ENCODE measurements at regions not wholly inside any gene's neighbourhood (a gene's known extent, or its start where the extent isn't known, plus 50 kb on each side); places are given as distances from the start of the nearest gene placed in this dataset.

DNA sequence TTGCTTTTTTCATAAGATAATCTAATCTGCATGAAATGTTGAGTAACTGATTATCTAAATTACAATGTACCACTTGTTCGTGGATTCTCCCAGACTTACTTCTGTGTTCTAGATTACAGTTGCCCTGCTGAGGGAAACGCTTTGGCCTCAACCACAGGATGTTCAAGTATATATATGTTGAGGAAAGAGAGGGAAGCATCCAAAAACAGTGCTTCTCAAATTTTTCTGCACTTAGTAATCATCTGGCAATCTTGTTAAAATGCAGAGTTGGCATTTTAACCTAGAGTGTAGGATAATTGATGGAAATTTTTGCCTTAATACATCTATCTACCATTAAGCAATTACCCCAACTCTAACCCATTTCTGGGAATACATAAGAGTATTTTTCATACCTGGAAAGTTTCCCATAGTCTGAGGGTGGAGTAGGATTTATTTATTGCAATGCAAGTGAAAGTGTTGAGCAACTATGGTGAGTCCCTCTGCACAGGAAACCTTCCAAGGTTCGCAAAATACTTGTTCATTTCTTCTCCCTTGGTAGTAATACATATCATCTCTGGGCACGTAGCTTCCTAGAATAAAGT, 59.6 kb upstream of the C1GALT1 start:
- no peak for DNase-seq

DNA sequence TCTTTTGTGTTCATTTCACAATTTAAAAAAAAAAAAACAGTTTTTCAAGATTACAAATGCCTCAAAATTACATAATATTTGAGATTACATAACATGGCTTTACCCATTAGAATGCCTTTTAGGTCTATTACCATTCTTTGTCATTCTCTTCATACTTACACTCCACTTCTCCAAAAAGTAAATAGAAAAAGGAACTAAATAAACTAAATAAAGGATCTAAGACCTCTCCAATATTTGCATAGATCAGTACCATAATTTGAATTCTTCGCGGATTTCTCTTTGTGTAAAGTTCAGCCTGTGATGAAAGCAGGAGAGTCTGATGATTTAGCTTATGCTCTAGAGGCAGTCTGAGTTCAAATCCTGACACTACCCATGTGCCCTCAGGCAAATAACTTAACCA, 56.4 kb upstream of the C1GALT1 start:
- DNase-seq, result no peak

DNA sequence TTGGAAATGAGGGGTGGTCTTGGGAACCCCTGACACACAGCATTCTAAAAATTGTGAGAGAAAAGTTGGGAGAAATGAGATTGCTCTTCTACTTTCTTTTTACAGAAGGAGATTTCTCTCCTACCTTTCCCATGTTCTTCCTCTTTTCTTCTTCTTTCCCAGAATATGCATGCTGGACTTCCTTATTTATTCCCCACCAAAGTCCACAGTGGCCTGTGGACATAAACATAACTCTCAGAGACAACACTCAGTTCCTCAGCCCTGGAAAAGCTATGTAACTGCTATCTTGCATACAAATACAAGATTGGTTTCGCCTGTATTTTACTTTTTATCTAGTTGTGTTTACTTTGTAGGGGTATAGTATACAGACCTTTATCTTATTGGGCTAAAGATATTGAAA, 54.6 kb upstream of the C1GALT1 start:
- DNase-seq, result no peak

DNA sequence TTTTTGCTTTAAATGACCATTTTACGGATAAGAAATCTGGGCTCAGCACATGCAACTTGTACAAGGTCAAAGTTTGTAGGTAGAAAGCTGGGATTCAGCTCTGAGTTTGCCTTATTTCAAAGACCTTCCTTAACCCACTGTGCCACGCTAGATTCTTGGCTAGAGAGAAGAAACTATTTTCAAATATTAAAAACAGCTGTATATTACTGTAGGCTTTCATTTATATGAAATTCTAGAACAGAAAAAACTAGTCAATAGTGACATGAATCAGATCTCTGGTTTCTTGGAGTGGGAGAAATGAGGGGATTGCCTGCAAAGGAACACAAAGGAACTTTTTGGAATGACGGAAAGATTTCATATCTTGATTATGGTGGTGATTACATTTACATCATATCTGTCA, 53.0 kb upstream of the C1GALT1 start:
- no peak for DNase-seq

DNA sequence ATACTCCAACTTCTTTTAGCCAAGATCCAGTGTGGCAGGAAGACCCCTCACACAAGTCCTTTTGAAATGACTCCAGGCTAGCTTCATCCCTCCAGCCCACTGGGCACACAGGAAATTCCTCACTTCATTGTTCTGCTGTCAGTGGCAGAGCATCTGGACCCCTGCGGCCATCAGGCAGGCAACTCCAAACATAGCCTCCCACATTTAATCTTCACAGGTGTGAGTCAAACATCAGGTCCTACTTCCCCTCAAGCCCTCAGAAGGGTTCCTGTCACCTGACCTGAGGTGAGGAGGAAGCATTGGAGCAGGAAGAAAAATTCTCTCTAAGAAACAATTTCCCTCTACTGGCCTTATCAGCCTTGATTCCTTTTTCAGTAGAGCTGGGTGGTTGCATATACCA, 51.1 kb upstream of the C1GALT1 start:
- no peak for DNase-seq
